Forelimb muscle (tissue), 1 donor: ENCODE measurements at regions not wholly inside any gene's neighbourhood (a gene's known extent, or its start where the extent isn't known, plus 50 kb on each side); places are given as distances from the start of the nearest gene placed in this dataset.
"Not testable (repeated sequence)": the region's sequence is repeated elsewhere in the genome, so short reads cannot be mapped to it uniquely, and the experiment has no call there.

Experiments used
- DNase-seq: peaks from one replicate; pipeline ENCODE4 v3.0.0-alpha.2; 2013; ENCODE audit warnings: low read depth

DNA sequence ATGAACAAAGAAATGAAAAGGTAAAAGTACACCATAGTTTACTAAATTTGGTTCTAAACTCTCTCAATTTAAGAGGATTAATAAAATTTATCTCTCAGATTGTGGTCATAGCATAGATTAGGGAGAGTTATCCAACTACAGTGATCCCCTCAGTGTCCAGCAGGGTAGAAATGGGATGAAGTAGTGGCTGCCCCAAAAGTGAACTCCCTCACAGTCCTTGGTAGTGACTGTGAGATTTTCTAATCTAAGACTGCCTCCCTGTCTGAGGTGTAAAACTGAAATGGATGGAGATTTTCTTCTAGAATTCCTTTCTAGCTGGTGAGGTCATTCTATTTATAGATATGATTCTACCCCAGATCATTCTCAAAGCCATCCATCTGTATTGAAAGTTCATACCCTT lies 455.5 kb downstream of the ACTL7B start:
- no peak for DNase-seq

DNA sequence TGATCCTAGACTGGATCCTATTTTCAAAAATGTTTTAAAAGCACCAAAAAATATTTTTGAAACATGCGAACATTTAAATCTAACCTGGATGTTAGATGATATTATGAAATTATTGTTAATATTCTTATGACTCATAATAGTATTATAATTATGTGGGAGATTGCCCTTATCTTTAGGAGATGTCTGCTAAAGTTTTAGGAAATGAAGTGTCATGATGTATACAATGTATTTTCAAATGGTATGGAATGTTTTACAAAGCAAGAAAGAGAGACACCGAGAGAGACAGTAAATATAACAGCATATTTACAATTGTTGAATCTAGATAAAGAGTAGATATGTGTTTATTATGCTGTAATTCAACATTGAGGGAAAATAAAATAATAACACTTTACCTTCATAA lies 455.9 kb downstream of the ACTL7B start:
- DNase-seq = no peak

DNA sequence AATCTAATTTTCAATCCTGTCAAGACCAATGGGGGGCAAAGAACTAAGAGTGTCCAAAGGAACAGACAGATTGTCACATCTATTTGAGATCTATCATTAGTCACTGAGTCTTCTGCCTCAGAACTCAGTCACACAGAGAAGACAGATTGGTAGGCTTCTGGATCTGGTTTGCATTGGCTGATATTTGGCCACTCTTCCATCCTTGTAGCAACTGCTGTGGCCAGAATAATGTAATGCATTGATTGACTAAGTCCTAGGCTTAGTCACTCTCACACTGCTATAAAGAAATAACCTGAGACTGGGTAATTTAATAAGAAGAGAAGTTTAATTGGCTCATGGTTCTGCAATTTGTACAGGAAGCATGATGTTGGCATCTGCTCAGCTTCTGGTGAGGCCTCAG lies 458.5 kb downstream of the ACTL7B start:
- DNase-seq = no peak

DNA sequence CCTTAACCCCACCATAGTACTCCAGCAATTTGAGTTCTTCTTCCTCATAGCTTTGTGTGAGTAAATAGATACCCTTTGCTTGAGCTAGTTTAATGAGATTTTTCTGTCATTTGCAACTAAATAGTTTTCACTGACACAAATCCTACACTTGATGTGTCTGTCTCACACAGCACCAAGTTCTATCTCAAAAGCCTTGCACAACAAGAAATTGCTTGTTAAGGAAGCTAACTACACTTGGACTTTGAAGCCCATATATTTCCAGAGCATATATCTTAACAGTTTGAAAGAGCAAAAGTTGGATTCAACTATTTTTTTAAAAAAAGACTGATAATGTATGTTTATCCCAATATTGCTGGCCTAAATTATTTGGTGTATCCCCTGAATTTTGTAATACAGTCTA lies 459.2 kb downstream of the ACTL7B start:
- DNase-seq = no peak

DNA sequence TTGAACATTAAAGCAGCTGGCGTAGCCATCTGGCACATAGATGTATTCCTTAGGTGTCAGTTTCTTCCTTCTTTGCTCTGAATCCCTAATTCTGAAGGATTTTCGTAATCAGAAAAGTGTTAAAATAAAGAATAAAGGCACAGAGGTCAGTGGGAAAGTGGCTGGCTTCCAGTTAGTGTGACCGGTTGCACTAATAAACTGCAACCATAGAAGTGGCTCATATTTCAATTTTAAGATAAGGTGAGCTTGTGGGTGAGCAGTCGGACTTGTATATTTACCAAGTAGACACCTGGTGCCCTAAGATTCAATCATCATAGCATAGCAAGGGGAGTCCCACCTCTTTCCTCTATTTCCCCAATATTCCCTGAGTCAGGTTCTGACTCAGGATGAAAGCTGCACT lies 459.6 kb downstream of the ACTL7B start:
- DNase-seq = no peak

DNA sequence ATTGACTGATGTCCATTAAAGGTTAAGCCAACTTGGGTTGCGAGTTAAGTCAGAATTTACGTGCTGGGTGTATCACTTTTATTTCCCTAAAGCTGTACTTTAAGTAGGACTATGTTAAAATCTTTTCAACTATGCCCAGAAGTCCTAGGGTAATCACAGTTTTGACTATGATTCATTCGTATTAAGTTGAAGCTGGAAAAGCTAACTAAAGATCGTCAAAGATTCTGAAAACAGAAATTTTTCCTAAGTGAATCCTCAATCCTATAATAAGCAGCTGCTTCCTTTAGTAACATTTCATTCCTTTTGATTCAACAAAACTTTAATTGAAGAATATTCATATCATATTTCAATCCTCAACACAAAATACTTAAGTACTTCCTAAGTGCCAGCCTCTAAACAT lies 460.4 kb downstream of the ACTL7B start:
- DNase-seq = no peak

DNA sequence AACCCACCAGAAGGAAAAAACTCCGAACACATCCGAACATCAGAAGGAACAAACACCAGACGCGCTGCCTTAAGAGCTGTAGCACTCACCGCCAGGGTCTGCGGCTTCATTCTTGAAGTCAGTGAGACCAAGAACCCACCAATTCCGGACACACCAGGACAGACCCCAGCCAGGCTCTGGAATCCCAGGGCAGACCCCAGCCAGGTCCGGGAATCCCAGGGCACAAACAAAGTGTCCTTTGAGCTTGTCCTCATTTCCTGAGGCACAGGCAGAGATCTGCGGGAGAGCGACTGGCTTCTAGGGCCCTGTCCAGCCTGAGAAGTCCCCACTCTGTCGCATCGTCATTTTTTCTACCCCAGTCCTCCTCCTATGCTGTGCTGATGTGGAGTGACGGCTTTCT lies 461.1 kb downstream of the ACTL7B start:
- no peak for DNase-seq

DNA sequence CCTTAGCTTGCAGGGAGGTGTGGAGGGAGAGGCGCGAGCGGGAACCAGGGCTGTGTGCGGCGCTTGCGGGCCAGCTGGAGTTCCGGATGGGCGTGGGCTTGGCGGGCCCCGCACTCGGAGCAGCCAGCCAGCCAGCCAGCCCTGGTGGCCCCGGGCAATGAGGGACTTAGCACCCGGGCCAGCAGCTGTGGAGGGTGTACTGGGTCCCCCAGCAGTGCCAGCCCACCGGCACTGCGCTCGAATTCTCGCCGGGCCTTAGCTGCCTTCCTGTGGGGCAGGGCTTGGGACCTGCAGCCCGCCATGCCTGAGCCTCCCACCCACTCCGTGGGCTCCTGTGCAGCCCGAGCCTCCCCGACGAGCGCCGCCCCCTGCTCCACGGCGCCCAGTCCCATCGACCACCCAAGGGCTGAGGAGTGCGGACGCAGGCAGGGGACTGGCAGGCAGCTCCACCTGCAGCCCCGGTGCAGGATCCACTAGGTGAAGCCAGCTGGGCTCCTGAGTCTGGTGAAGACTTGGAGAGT lies 462.2 kb downstream of the ACTL7B start:
- not testable (repeated sequence) for DNase-seq

DNA sequence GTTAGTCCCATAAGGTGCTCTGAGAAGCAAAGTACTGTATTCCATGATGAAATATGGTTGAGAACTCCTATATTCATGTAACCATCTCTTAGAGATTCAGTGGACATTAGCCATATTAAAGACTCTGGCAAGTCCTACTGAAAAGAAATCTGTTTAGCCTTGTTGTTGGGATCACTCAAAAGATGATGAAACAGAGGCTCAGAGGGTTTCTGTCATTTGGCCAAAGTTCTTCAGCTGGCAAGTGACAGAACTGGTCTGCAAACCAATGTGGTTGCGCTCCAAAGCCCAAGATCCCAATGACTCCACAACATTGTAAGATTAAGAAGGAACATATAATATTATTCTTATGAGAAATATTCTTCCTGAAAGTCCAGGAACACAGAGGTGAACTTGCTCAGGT lies 462.9 kb downstream of the ACTL7B start:
- DNase-seq = no peak

DNA sequence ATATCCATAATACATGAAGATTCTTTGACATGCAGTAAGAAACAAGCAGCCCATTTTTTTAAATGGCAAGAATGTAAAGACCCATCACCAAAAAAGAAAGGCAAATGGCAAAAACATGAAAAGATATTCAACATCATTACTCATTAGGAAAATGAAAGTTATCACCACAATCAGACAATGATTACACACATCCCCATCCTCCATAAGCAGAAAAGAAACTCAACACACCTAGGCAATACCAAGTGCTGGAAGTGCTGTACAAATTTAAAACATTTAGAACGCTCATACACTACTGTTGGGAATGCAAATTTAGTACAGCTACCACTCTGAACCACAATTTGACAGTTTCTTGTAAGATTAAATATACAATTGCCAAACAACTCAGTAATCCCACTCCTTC lies 466.7 kb downstream of the ACTL7B start:
- DNase-seq = no peak

DNA sequence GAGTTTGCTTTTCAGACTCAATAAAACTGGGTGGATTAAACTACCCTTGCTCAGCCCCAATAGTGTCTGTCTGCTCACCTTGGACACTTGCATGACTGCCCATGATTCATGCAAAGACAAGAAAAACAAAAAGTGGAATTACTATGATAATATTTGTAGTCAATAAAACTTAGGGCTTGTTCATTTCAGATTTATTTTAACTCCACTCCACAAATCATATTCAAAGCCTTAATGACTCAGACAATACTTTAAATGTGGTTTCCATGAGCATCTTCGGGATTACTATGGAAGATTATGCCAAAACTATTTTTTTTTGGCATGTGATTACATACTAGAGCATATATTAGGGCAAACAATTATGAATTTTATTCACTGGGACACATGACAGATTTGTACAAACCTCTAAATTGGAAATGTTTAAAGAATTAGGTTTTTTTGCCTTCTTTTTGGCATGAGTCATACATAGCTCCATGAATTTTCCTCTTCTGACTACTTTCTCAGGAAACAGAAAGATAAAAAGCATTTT lies 468.9 kb downstream of the ACTL7B start:
- no peak for DNase-seq

DNA sequence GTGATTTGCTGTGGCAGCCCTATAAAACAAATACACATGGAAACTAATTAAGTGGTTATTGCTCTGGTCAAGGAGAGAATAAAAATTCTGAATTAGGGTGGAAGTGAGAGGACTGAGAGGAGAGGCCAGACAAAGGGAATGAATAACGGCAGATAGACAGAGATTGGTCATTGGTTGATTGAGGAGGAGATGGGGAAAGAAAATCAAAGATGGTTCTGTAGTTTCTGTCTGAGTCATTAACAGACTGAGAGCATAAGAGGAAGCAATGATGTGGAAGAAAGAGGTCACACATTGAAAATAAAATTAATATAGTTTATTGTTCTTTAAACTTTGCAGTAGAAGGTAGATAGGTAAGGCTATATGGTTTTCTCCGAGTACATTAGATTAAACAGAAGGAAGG lies 469.8 kb downstream of the ACTL7B start:
- DNase-seq = no peak

DNA sequence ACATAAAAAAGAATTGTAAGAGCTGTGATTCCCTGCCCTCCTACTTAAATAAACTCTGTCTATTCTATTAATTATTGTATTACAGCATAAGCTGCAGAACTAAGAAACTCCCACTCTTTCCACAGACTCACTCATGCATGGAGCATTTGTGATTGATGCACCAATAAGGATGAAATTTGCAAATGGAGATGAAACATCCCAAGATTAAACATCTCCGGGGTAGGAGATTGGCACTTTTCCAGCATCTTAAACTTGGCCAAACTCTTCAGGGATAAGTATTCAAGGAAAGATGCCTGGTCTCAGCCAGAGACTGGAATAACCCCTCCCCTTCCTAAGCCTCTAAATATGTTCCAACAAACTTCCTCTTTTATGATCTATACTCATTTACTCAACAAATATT lies 472.0 kb downstream of the ACTL7B start:
- no peak for DNase-seq

DNA sequence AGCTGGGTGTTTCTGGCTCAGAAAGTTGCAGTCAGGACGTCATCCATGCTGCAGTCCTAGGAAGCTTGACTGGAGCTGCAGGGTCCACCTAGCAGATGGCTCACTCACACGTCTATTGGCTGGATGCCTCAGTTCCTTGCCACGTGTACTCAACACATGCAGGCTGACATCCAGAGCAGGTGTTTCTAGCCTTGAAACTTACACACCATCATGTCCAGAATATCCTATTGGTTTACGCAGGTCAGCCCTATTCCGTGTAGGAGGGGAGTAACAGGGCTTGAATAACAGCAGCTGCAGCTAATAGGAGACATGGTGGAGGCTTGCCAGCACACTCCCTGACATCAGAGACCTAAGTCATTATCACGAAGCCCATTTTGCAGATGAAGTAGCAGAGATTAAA lies 473.5 kb downstream of the ACTL7B start:
- DNase-seq = no peak

DNA sequence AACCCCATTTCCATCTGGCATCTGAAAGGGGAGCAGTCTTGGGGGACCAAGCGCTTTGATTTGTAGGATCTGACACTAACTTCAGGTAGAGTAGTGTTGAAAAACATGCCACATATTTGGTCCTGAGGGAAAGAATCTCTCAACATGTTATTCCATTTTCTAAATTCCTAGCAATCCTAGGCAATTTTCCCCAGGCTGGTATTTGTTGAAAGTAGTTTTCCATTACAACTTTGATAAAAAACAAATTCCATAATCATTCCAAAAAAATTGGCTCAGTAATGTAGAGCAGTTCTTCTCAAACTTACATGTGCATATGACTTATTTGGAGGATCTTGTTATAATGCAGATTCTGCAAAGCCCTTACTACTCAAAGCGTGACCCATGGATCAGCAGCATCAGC lies 477.9 kb downstream of the ACTL7B start:
- no peak for DNase-seq

DNA sequence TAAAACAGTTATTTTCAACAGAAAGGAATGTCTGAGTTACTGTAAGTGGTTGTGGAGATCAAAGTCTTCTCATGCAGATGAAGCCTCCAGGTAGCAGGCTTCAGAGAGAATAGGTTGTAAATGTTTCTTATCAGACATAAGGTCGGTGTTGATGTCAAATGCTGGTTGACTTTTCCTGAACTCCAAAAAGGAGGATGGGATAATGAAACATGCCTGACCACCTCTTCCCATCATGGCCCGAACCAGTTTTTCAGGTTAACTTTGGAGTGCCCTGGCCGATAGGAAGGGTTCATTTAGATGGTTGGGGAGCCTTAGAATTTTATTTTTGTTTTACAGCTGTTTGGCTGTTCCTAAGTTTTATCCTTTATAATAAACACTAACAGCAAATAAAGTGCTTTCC lies 478.4 kb downstream of the ACTL7B start:
- no peak for DNase-seq

DNA sequence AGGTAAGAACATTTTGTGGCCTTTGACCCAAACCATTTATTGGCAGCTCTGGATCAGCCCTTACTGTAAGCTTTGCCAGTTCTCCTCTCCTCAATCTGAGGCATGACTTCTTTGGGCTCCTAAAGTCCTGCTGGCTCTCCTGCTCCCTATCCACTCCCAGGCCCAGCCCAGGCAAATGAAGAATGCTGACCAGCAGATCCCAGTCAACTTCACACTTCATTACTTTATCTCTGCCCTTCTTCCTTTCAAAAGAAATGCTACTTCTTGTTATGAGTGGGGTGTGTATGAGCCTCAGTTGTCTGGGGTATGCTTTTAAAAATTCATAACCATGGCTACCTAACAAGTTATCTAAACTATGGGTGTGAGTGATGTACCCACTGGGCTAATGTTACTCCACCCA lies 479.6 kb downstream of the ACTL7B start:
- DNase-seq = no peak

DNA sequence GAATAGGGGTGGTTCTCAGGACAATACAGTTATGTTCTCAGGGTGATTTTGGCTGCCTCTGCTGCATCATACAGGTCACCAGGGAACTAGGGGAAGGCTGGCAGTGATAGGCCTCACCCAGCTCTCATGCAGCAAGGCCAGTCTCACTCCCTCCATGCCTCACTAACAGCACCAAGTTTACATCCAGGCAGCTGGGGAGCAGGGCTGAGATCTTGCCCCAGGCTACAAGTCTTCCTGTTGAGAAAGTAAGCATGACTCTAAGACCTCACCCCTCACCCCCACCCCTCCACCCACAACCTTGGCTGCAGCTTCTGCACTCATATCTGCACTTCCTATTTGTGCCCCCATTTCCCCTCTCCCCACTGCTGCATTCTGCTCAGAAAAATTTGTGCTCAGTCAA lies 481.2 kb downstream of the ACTL7B start:
- no peak for DNase-seq

DNA sequence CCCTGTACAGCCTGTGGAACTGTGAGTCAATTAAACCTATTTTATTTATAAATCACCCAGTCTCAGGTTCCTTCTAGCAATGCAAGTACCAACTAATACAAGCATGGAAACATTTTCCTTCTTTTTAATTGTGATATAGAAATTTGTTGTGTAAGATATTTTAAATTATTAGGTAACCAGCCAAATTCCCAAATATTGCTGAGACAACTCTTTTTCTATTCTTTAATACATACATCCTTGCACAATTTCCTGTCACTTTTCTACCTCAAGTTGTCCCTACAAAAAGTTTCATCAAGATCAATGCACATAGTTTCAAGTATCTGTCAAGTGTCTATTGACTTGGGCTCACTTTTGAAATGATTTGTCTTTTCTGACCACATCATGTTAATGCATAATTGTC lies 488.6 kb downstream of the ACTL7B start:
- DNase-seq = no peak

DNA sequence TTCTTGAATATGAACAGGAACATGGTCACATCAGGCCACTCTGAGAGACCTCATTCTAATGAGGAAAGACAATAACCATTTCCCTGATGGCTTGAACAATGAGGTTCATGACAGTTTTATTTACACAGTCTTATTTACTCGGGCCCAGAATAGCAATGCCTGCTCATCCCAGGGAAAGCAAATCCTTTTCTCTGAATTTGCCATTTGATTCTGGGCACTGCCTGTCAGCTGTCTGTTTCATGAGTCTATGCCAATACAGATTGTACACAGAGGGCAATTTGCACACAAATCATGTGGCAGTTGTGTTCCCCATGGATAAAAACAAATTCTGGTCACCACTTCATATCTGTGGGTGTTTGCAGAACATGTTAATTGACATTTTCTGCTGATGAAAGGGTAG lies 492.5 kb downstream of the ACTL7B start:
- no peak for DNase-seq

DNA sequence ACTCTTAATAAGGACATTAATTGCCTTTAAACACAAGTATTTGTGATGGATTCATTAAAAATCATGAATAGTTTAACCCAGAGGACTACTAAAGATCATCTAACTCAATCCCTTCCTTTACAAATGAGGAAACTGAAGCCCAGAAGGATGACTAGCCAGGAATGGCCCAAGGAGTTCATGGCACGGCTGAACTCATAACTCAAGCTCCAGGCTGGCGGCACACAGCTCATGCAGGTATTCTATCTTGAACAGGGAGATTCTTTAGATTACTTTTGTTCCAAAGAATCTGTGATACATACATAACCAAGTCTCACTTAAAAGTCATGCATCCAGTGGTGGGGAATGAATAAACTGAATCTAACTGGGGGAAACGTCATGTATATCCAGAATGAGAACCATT lies 495.5 kb downstream of the ACTL7B start:
- no peak for DNase-seq

DNA sequence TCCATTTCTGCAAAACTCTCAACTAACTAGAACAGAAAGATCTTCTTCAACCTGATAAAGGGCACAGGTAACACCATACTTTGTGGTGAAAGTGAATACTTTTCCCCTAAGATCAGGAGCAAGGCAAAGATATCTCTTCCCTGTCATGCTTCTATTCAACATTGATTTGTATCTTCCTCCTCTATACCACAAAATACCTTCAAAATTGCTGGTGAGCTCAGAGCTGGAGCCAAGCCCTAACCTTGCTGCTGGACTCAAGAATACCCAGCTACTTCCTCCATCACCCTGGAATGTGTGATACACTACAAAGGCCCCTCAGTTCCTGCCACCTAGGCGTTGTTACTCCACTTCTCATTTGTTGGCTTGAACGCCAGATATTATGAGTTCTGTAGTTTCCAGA lies 499.0 kb downstream of the ACTL7B start:
- no peak for DNase-seq

DNA sequence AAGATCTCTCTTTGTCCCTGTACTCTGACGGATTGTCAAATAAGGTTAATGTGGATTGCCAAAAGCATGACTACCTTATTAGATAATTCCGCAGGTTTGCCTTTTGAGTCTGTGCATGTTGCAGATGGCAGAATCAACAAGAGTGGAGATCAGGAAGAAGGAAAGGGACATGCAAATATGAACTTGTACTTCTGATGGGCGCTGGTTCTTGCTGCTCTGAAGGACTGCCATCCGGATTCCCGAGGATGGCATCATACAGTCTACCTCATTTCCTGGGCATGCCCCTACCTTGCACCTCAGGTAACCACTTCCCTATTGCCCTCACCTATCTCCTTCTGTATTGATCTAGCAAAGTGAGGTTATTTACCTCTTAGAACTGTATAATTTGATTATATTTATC lies 504.2 kb downstream of the ACTL7B start:
- DNase-seq = no peak

DNA sequence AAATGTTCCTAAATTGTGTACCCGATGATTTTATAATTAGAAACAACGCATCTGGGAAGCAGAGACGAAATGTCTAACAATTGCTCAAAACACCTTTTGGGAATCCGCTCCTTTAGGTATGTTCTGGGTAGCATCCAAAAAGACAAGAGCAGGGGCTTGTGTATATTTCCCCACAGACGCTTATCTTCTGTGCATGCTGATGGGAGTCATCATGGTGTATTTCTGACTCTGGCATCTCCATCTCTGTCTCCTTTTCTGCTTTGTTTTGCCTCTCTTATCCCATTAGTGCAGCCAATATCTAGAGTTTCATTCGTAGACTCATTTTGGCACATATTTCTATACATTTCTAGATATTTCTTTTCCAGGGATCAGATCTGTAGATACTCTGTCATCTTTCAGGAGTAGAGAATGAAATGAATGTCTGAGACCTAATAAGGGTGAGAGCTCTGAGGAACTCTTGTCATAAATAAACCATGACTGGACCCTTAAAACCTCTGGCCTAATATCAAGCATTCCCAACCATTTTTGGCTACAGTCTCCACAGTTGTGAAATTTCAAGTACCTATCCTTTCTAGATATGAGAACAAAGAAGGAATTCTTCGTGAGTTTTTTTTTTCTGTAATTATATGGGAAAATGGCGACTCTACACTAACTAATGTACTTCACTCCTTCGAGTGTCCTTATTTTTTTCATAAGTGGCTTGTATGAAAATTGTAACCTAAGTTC lies 508.2 kb downstream of the ACTL7B start:
- no peak for DNase-seq
